ENCODE measurements at regions not wholly inside any gene's neighbourhood (a gene's known extent, or its start where the extent isn't known, plus 50 kb on each side); places are given as distances from the start of the nearest gene placed in this dataset.

- peaks cover 67% of the 10 kb centered on the region for H3K4me1 Mint-ChIP-seq (ENCODE audit: low read depth)
- H3K27ac Mint-ChIP-seq (ENCODE audit: unreplicated experiment) = peak overlapping the region; percentile 57
- TF ChIP-seq CTCF (IDR thresholded peaks at IDR 0.05) = no peak
- no peaks in the 10 kb centered on the region for H3K9me3 Mint-ChIP-seq (ENCODE audit: low read depth)
- H3K27me3 Mint-ChIP-seq (ENCODE audit: low read depth) = no peaks in the 10 kb centered on the region
- no peak for DNase-seq (ENCODE audit: low spot score)
- no peaks in the 10 kb centered on the region for H3K36me3 Mint-ChIP-seq (ENCODE audit: low read depth)
- H3K4me3 Mint-ChIP-seq (ENCODE audit: unreplicated experiment) = no peak overlapping the region
These were observed 97.9 kb upstream of the IL6 start for GRCh38 chr7:22629056-22629455.

- no peak for DNase-seq (ENCODE audit: low spot score)
- Mint-ChIP-seq H3K27ac (ENCODE audit: unreplicated experiment) (no peak overlapping the region), H3K4me1 (ENCODE audit: low read depth) (peaks cover 58% of the 10 kb centered on the region), H3K27me3 (ENCODE audit: low read depth) (no peaks in the 10 kb centered on the region), H3K9me3 (ENCODE audit: low read depth) (no peaks in the 10 kb centered on the region), H3K36me3 (ENCODE audit: low read depth) (no peaks in the 10 kb centered on the region), H3K4me3 (ENCODE audit: unreplicated experiment) (no peak overlapping the region)
- no peak for TF ChIP-seq CTCF (IDR thresholded peaks at IDR 0.05)
These were observed 98.9 kb upstream of the IL6 start for GRCh38 chr7:22628112-22628511.

GRCh38 chr7:22627136-22627535 is 99.9 kb upstream of the IL6 start:
- Mint-ChIP-seq H3K36me3 (ENCODE audit: low read depth) (no peaks in the 10 kb centered on the region), H3K9me3 (ENCODE audit: low read depth) (no peaks in the 10 kb centered on the region), H3K27me3 (ENCODE audit: low read depth) (no peaks in the 10 kb centered on the region), H3K4me1 (ENCODE audit: low read depth) (peaks cover 48% of the 10 kb centered on the region), H3K4me3 (ENCODE audit: unreplicated experiment) (no peak overlapping the region), H3K27ac (ENCODE audit: unreplicated experiment) (peak overlapping the region; percentile 11)
- no peak for DNase-seq (ENCODE audit: low spot score)
- no peak for TF ChIP-seq CTCF (IDR thresholded peaks at IDR 0.05)

GRCh38 chr7:22625251-22625650 is 101.7 kb upstream of the IL6 start:
- Mint-ChIP-seq H3K27me3 (ENCODE audit: low read depth) (no peaks in the 10 kb centered on the region), H3K9me3 (ENCODE audit: low read depth) (peaks cover under 1% of the 10 kb centered on the region), H3K4me1 (ENCODE audit: low read depth) (peaks cover 37% of the 10 kb centered on the region), H3K36me3 (ENCODE audit: low read depth) (peaks cover under 1% of the 10 kb centered on the region), H3K4me3 (ENCODE audit: unreplicated experiment) (no peak overlapping the region), H3K27ac (ENCODE audit: unreplicated experiment) (no peak overlapping the region)
- no peak for DNase-seq (ENCODE audit: low spot score)
- no peak for TF ChIP-seq CTCF (IDR thresholded peaks at IDR 0.05)

- Mint-ChIP-seq H3K4me3 (ENCODE audit: unreplicated experiment) (no peak overlapping the region), H3K4me1 (ENCODE audit: low read depth) (peaks cover 34% of the 10 kb centered on the region), H3K27ac (ENCODE audit: unreplicated experiment) (no peak overlapping the region), H3K36me3 (ENCODE audit: low read depth) (peaks cover 2% of the 10 kb centered on the region), H3K27me3 (ENCODE audit: low read depth) (no peaks in the 10 kb centered on the region), H3K9me3 (ENCODE audit: low read depth) (peaks cover 2% of the 10 kb centered on the region)
- no peak for TF ChIP-seq CTCF (IDR thresholded peaks at IDR 0.05)
- DNase-seq (ENCODE audit: low spot score) = no peak
These were observed 102.2 kb upstream of the IL6 start for GRCh38 chr7:22624781-22625180.

Data from chondrocyte (in vitro differentiated cells).